T1000 (cell line): ENCODE measurements at regions not wholly inside any gene's neighbourhood (a gene's known extent, or its start where the extent isn't known, plus 50 kb on each side); places are given as distances from the start of the nearest gene placed in this dataset.
"Not testable (repeated sequence)": the region's sequence is repeated elsewhere in the genome, so short reads cannot be mapped to it uniquely, and the experiment has no call there.

Source experiments
- DNase-seq: peaks from one replicate; lab custom pipeline; 2025; ENCODE audit warnings: mixed read lengths; lab: John Stamatoyannopoulos, UW

GRCh38 chr12:64552510-64552909 is 57.8 kb upstream of the RASSF3 start:
- DNase-seq, result not testable (repeated sequence)

GRCh38 chr12:64553689-64554088 is 56.6 kb upstream of the RASSF3 start:
- not testable (repeated sequence) for DNase-seq

- DNase-seq, result no peak
Observed at GRCh38 chr12:64556231-64556630, 54.1 kb upstream of the RASSF3 start.

GRCh38 chr12:64558754-64559153 is 51.5 kb upstream of the RASSF3 start:
- DNase-seq, result no peak

- peak; percentile 87 for DNase-seq
Observed at GRCh38 chr12:64560396-64561301, 49.6 kb upstream of the RASSF3 start.
